GM19468 (cell line): ENCODE measurements at regions not wholly inside any gene's neighbourhood (a gene's known extent, or its start where the extent isn't known, plus 50 kb on each side); places are given as distances from the start of the nearest gene placed in this dataset.
"Not testable (repeated sequence)": the region's sequence is repeated elsewhere in the genome, so short reads cannot be mapped to it uniquely, and the experiment has no call there.

Experiments
- ATAC-seq: cut with Tn5 transposase; IDR thresholded peaks from one replicate; pipeline ENCODE4 v1.9.1; 2021; ENCODE audit warnings: mild to moderate bottlenecking, moderate library complexity, moderate number of reproducible peaks; ENCODE audit not compliant: unreplicated experiment; ENCODE audit errors: extremely low read depth

DNA sequence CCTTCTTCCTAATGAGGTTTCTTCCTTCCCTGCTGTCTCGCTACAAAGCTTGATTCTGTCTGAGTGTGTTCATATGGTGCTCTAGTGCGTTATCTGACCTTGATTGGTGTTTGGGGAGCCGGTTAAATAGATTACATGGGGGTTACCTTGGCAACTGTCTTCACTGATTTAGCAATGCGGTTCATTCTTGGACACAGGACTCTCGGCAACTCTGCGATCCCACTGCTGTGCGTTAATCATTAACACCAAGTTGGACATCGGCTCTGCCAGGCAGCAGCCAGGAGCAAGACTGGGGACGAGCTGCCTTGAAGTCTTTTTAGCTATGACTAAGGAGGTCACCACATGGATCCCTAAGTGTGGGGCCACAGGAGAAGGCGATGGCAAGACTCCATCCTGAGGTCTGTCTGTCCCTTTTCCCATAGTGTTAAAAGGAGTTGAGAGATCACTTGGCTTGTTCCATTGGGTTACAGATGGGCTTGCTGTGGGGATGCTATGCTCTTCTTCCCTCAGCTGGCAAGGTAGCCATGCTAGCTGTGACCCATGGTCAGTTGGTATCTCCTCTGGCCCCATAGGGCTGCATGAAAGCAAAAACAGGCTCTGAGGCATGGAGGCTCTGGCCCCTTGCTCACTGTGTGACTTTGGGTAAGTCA is 93.4 kb upstream of the MAMLD1 start:
- ATAC-seq = no peak

DNA sequence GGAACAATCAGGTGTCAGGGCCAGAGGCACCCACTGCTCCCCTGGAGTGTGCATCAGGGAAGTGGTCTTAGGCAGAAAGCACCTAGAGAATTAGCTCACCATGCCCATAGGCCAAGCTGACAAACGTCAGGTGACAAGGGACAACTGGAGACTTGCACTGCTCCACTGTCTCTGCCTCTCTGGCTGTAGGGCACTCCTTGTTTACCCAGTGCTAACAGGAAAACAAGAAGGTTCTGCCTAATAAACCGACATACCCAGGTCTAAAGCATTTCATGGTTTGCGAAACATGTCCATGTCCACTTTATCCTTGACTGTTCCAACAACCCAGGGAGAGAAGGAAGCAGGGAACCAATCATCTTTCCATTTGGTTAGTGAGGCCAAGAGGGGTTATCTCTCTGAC is 92.5 kb upstream of the MAMLD1 start:
- ATAC-seq = no peak

- not testable (repeated sequence) for ATAC-seq
Observed at GRCh38 chrX:150273575-150274294, 89.4 kb upstream of the MAMLD1 start.

- no peak for ATAC-seq
Observed at GRCh38 chrX:150282953-150283352, 80.2 kb upstream of the MAMLD1 start.

- ATAC-seq = no peak
Observed at GRCh38 chrX:150291014-150291413, 72.1 kb upstream of the MAMLD1 start.

- ATAC-seq = no peak
Observed at GRCh38 chrX:150293311-150294013, 69.7 kb upstream of the MAMLD1 start.

GRCh38 chrX:150298841-150299551 is 64.1 kb upstream of the MAMLD1 start:
- no peak for ATAC-seq

GRCh38 chrX:150299579-150299978 is 63.5 kb upstream of the MAMLD1 start:
- ATAC-seq = no peak

- no peak for ATAC-seq
Observed at GRCh38 chrX:150303386-150304097, 59.6 kb upstream of the MAMLD1 start.

GRCh38 chrX:150306002-150306401 is 57.1 kb upstream of the MAMLD1 start:
- no peak for ATAC-seq

DNA sequence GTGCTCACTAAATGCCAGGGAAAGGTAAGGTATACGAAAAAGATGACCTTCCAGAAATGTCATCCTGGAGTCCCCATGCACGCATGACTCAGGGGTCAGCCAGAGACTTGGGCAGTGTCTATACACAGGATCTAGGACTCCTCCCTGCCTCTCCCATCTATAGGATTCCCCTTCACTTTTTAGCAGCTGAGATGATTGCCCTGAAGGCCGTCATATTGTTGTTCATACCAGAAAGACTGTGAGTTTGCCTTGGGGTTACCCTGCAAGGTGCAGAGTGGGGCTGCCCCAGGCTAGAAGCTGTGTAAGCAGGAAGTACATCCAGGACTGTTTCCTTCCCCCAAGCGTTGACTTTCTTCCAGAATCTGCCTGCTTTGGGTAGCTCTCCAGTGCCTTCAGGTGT is 55.1 kb upstream of the MAMLD1 start:
- ATAC-seq = no peak

GRCh38 chrX:150308532-150309157 is 54.5 kb upstream of the MAMLD1 start:
- no peak for ATAC-seq

DNA sequence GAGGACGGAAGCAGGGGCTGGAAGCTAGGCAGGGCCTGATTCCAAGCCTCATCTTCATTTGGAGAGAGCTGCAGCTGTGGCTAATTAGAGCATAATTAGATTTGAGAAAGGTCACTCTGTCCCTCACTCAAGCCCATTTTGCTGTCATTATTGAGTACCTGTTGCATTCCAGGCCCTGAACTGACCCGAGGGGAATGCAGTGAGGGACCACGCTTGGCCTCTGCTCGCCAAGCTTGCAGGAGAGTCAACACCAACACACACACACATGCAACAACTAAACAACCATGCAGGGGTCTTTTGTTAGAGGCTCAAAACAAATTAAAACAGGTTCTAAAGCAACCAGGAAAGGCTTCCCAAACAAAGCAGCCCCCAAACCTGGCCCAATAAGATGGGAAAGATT is 52.7 kb upstream of the MAMLD1 start:
- no peak for ATAC-seq

DNA sequence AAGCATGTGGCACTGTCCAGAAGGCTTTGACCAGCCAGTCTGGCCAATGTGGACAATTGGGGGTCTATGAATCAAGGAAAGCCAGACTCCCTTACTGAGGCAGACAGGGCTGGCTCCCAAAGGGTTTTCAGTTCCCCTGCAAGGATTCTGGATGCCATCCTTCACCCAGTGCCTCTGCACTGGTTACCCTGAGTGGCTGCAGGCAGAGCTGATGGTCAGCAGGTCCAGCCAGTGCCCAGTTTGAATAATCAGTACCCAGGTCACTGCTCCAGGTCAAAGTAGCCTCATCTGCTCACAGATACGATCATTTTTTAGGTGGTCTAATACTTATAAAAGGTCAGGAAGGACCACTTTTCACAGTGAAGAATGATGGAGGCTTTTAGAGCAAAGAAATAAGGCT is 52.2 kb upstream of the MAMLD1 start:
- ATAC-seq = no peak

GRCh38 chrX:150312931-150313330 is 50.2 kb upstream of the MAMLD1 start:
- no peak for ATAC-seq
